Stimulated activated CD8-positive, alpha-beta memory T cell treated with anti-CD3 and anti-CD28 coated beads, Interleukin-4, amount 100 ng/mL, for 48 hours (primary cell): ENCODE measurements at regions not wholly inside any gene's neighbourhood (a gene's known extent, or its start where the extent isn't known, plus 50 kb on each side); places are given as distances from the start of the nearest gene placed in this dataset.
"Not testable (repeated sequence)": the region's sequence is repeated elsewhere in the genome, so short reads cannot be mapped to it uniquely, and the experiment has no call there.

Experiments
- DNase-seq: peaks from one replicate; pipeline ENCODE4 v3.0.0-alpha.2; 2020

DNA sequence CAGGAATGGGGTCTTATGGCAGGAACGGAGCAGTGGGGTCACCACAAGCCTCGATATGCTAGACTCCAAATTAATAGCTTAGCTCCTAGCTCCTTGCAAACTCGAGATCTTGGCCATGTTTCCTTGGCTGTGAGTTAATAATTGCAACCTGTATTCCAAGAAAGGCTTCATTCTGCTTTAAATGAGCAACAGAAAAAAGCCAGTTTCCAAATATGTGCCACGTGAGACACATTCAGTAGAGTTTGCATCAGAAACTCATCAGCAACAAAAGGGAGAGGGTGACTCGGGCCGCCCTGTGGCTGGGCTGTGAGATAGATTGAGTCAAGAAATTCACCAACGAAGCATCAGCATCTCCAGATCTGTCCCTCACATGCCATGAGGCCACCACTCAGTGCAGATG, 112.0 kb downstream of the NPTX2 start:
- DNase-seq, result no peak

DNA sequence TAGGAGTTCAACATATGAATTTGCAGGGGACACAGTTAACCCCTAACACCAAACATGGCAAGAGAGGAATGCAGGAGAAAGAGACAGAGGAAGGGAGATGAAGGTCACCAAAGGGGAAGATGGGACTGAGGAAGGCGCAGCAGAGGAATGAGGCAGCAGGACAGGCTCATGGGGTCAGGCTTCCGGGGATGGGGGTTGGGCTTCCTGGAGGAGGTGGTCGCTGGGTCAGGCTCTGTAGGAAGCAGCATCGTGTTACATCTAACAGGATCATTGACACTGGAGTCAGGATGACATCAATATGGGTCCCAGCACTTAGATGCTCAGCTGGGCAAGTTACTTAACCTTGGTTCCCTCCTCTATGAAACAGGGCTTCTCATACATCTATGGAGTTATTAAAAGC, 113.2 kb downstream of the NPTX2 start:
- DNase-seq, result no peak

- DNase-seq, result no peak
Measured at GRCh38 chr7:98731651-98732050, 114.6 kb downstream of the NPTX2 start.

DNA sequence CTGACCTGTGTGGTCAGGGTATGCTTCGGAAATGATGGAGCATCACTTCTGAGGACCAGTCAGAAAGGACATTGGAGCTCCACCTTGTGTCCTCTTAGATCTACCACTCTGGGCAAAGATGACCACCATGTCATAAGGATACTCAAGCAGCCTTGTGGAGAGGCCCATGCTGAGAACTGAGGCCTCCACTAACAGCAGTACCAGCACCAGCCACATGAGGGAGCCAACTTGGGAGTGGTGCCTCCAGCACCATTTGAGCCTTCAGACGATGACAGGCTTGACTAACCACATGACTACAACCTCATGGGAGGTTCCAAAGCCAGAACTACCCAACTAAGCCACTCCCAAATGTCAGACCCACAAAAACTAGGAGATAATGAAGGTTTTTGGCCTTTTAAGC, 116.0 kb downstream of the NPTX2 start:
- DNase-seq, result peak; percentile 88

GRCh38 chr7:98735801-98736200, 118.7 kb downstream of the NPTX2 start:
- DNase-seq, result no peak

DNA sequence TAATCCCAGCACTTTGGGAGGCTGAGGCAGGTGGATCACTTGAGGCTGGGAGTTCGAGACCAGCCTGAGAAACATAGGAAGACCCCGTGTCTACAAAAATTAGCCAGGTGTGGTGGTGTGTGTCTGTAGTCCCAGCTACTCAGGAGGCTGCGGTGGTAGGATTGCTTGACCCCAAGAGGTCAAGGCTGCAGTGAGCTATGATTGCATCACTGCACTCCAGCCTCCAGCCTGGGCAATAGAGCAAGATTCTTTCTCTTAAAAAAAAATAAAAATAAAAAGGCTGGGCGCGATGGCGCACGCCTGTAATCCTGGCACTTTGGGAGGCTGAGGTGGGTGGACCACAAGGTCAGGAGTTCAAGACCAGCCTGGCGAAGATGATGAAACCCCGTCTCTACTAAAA, 119.4 kb downstream of the NPTX2 start:
- not testable (repeated sequence) for DNase-seq

DNA sequence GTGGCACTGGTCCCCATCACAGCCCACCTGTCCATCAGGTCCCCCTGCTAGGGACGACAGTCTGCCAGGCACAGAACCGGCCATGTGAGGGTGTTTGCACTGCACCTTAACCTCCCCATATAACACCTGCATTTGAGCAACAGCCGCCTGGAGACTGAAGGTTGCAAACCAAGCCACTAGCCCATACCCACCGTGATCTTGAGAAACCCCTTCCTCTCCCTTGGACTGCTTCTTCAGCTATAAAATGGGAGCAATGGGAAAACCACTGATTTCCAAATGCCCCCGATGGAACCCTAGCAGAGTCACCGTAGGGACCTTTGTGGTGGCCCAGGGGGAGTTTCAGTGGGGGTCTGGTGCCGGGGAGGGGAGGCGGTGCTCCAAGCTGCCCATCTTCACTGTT, 120.1 kb downstream of the NPTX2 start:
- no peak for DNase-seq

DNA sequence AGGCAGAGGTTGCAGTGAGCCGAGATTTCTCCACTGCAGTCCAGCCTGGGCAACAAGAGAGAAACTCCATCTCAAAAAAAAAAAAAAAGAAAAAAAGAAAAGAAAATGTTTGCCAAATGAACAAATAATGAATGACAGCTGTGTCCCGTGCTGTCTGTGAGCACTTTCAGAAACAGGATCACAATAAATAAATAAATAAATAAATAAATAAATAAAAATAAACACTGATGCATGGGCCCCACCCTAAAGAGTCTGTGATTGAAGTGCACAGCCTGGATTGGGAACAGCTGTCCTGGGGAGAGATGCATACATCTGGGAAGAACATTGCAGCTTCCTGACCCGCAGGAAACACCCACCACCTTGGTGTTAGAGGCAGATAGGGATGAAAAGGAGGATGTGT, 123.6 kb downstream of the NPTX2 start:
- no peak for DNase-seq

DNA sequence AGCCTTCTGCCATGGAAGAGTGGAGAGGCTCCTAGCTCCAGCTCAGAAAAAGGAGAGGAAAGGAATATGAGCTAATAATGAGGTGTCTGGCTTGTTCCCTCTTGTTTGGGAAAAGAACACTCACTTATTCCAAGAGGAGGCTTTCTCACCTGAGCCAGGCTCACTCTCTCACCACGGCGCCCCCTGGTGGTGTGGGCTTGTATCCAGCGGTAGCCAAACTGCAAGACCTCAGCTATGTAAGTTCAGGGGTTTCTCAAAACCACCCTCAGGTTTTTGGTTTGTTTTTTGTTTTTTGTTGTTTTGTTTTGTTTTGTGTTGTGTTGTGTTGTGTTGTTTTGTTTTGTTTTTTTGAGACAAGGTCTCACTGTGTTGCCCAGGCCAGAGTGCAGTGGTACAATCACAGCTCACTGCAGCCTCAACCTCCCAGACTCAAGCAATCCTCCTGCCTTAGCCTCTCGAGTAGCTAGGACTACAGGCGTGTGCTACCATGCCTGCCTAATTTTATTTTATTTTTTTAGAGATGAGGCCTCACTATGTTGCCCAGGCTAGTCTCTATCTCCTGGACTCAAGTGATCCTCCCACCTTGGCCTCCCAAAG, 124.0 kb downstream of the TMEM130 start:
- DNase-seq, result peak; percentile 91

- no peak for DNase-seq
Measured at GRCh38 chr7:98748090-98748489, 121.7 kb downstream of the TMEM130 start.

DNA sequence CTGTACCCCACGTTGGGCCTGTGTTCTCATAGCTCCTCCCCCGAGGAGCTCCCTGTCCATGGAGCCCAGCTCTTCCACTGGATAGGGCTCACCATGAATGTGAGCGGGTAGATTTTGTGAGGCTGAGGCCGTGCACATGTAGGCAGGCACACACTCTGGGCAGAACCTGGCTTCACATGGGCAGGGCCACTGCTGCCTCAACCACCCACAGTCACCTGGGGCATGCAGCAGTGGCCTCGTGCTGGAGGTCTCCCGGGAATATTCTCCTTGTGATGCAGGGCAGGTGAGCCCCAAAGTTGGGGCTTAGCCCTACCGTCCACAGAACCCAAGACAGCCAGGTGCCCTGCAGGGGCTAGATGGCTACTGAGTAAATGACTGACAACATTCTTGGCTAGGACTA, 116.6 kb downstream of the TMEM130 start:
- DNase-seq, result no peak

- DNase-seq, result no peak
Measured at GRCh38 chr7:98753989-98754479, 115.8 kb downstream of the TMEM130 start.

DNA sequence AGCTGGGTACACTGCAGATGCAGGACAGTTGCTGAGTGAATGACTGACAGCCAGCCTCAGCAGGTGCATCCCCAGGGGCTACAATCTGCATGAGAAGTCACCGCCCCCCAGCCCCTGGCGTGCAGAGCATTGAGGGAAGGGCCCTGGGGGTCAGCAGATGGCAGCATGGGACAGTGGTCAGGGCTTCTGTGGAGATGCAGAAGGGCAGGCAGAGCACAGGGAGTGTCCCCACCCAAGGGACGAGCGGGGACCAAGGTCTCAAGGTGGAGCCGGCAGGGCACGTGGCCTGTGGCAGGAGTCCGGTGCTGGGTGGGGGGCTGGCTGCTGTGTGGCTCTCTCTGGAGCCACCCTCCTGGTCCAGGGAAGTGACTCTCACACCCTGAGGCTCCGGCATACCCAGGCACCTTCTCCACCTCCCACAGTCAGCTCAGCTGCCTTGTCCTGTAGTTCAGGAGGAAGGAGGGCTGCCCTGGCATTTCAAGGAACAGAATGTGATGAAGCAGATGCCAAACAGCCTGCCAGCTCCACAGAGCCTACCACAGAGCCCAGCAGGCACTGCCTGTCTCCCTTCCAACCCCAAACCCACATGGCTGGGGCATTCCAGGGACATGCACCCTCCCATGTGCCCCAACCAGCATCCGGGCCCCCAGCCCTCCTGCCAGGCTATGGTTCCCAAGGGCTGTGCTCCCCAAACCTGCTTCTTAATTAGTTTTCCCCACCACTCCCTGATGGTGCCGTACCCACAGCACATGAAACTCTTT, 114.5 kb downstream of the TMEM130 start:
- DNase-seq, result no peak

GRCh38 chr7:98758157-98758556, 111.7 kb downstream of the TMEM130 start:
- DNase-seq, result no peak

DNA sequence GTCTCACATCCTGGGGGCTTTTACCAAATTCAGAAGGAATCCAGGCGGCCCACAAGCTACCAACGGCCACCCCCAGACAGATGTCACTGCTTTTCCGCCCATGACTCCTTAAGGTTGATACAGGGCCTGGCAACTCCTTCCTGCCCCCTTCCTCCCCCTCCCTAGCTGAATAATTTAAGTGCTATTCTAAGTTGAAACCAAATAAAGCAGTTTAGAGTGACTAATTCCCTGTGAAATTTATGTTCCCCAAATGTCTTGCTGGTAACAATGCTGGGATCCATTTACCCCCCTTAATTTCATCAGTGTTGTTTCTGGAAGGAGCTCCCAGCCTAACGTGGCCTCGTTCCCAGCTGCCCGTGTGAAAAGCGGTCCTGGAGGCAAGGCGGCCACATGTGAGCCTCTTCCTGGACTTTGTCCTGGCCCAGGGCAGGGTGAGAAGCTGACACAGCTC, 109.6 kb downstream of the TMEM130 start:
- DNase-seq, result no peak

- DNase-seq, result no peak
Measured at GRCh38 chr7:98761225-98761624, 108.6 kb downstream of the TMEM130 start.

- DNase-seq, result no peak
Measured at GRCh38 chr7:98762620-98763019, 107.2 kb downstream of the TMEM130 start.

- no peak for DNase-seq
Measured at GRCh38 chr7:98763441-98763840, 106.4 kb downstream of the TMEM130 start.

- DNase-seq, result no peak
Measured at GRCh38 chr7:98764946-98765345, 104.9 kb downstream of the TMEM130 start.

DNA sequence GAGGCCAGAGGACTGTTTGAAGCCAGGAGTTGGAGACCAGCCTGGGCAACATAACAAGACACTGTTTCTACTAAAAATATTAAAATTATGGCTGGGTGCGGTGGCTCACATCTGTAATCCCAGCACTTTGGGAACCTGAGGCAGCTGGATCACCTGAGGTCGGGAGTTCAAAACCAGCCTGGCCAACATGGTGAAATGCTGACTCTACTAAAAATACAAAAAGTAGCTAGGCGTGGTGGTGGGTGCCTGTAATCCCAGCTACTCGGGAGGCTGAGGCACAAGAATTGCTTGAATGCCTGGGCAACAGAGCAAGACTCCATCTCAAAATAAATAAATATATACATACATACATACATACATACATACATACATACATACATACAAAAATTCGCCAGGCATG, 99.7 kb downstream of the TMEM130 start:
- not testable (repeated sequence) for DNase-seq

DNA sequence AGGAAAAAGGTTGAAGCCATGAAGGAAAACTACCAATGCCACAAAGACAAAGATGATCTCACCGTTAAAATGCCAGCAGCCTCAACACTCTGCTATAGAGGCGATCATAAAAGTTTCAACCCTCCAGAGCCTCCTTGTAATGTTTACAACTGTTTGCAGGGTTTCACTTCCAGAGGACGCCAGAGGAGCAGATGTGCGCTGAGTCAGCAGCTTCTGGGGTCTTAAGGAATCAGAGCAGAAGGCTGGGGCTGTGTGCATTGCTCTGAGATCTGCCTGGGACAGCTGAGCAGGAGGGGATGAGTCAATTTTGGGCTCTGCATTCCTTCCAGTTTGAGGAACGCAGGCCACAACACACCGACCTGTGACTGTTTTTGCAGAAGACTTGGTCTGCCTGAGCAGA, 98.3 kb downstream of the TMEM130 start:
- DNase-seq, result no peak

GRCh38 chr7:98771941-98772603, 97.7 kb downstream of the TMEM130 start:
- no peak for DNase-seq

DNA sequence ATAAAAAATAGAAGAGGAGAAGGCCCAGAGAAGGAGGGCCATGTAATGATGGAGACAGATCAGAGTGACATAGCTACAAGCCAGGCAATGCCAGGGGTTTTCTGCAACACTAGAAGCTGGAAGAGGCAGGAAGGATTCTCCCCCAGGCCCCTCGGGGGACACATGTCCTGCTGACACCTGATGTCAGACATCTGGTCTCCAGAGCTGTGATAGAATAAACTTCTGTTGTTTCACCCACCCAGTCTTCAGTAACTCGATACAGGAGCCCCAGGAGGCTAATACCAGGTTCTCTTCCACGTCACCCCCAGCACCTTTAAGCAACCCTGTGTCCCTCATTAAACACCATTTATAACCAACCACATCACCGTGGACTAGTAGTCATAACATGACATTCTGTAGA, 94.9 kb downstream of the TMEM130 start:
- no peak for DNase-seq

- no peak for DNase-seq
Measured at GRCh38 chr7:98777051-98777450, 92.8 kb downstream of the TMEM130 start.
